Endothelial cell of umbilical vein (primary cell): ENCODE measurements at regions not wholly inside any gene's neighbourhood (a gene's known extent, or its start where the extent isn't known, plus 50 kb on each side); places are given as distances from the start of the nearest gene placed in this dataset.
"Not testable (repeated sequence)": the region's sequence is repeated elsewhere in the genome, so short reads cannot be mapped to it uniquely, and the experiment has no call there.

ENCODE experiments used
- BruUV-seq: library from RNA; stranded (reverse); fragments of 400-500 nt; replicated peaks from 2 replicates; lab custom pipeline; 2021; lab: Mats Ljungman, UMichigan
- CTCF ChIA-PET: fragments of 300-600, 350-600 bp; sonication (Branson Sonifier 250); formaldehyde crosslinking; loops from one replicate; lab custom pipeline; 2021; ENCODE audit warnings: antibody characterized with exemption, inconsistent platforms; lab: Charles Lee
- POLR2A ChIA-PET: fragments of 300-600, 350-600 bp; sonication (Branson Sonifier 250); formaldehyde crosslinking; loops from one replicate; lab custom pipeline; 2021; ENCODE audit warnings: antibody characterized with exemption, inconsistent platforms; lab: Charles Lee
- DNase-seq: peaks from one replicate; pipeline ENCODE4 v3.0.0-alpha.2; 2011; ENCODE audit warnings: low read depth, low spot score
- FAIRE-seq: peaks from 2 replicates; lab custom pipeline; 2011; peaks lifted over from hg19 to GRCh38; lab: Jason Lieb, UNC
- H2AFZ ChIP-seq: 2 replicates; pipeline ENCODE4 v1.6.0; 2012; ENCODE audit warnings: low read depth, low read length, control low read depth, inconsistent platforms
- H3K27ac ChIP-seq: 2 replicates; pipeline ENCODE4 v1.5.1; 2011; ENCODE audit warnings: low read depth, mild to moderate bottlenecking, control low read depth, low read length, moderate library complexity; ENCODE audit not compliant: insufficient read depth
- H3K27me3 ChIP-seq, 2 experiments: 2 replicates each; pipeline versions ENCODE4 v1.6.0 to v1.6.1; 2011; ENCODE audit warnings: low read length in 2 of 2, mixed read lengths in 1 of 2; ENCODE audit not compliant: control insufficient read depth in 2 of 2, insufficient read depth in 2 of 2
- H3K36me3 ChIP-seq, 2 experiments: 2 replicates in 1 of 2; 3 replicates in 1 of 2; pipeline ENCODE4 v1.5.1; 2011; ENCODE audit warnings: low read length in 2 of 2, mild to moderate bottlenecking in 1 of 2, moderate library complexity in 1 of 2; ENCODE audit not compliant: control insufficient read depth in 2 of 2, insufficient read depth in 2 of 2; ENCODE audit errors: extremely low read depth in 1 of 2
- H3K4me1 ChIP-seq: 3 replicates; pipeline ENCODE4 v1.5.1; 2011; ENCODE audit warnings: mild to moderate bottlenecking, low read length; ENCODE audit not compliant: control insufficient read depth, insufficient read depth; ENCODE audit errors: extremely low read depth
- H3K4me2 ChIP-seq: 2 replicates; pipeline ENCODE4 v1.6.1; 2011; ENCODE audit warnings: low read length, control low read depth, mixed read lengths; ENCODE audit not compliant: insufficient read depth
- H3K4me3 ChIP-seq, 3 experiments: fragments of 200-600 bp in 1 of 3; sonication (generic), shearing (Covaris generic) in 1 of 3; replicated peaks in 1 of 3; 2 replicates each; pipeline ENCODE4 v1.5.1; 2011 to 2016; ENCODE audit warnings: control low read depth in 3 of 3, low read length in 3 of 3, mild to moderate bottlenecking in 2 of 3, inconsistent platforms in 1 of 3, low read depth in 1 of 3, moderate library complexity in 1 of 3; ENCODE audit not compliant: insufficient read depth in 1 of 3
- H3K79me2 ChIP-seq: 2 replicates; pipeline ENCODE4 v1.6.0; 2012; ENCODE audit warnings: low read length, inconsistent platforms; ENCODE audit not compliant: control insufficient read depth, insufficient read depth
- H3K9ac ChIP-seq: replicated peaks from 2 replicates; pipeline ENCODE3; 2011; ENCODE audit warnings: low read length, control low read depth; ENCODE audit not compliant: insufficient read depth; ENCODE audit errors: extremely low read depth
- H3K9me1 ChIP-seq: replicated peaks from 3 replicates; pipeline ENCODE4 v1.6.0; 2011; ENCODE audit warnings: mild to moderate bottlenecking, low read length; ENCODE audit not compliant: control insufficient read depth, insufficient read depth; ENCODE audit errors: extremely low read depth
- H3K9me3 ChIP-seq: replicated peaks from 2 replicates; pipeline ENCODE4 v1.5.1; 2012; ENCODE audit warnings: low read length, inconsistent platforms; ENCODE audit not compliant: control insufficient read depth, insufficient read depth
- H4K20me1 ChIP-seq: replicated peaks from 2 replicates; pipeline ENCODE3; 2011; ENCODE audit warnings: mild to moderate bottlenecking, low read length; ENCODE audit not compliant: control insufficient read depth, insufficient read depth; ENCODE audit errors: extremely low read depth
- CTCF ChIP-seq, 2 donors: IDR thresholded peaks; 1 replicate in 1 of 2; 2 replicates in 1 of 2; pipeline ENCODE4 v1.5.1; 2011; ENCODE audit warnings: low read length in 2 of 2, mild to moderate bottlenecking in 2 of 2, moderate library complexity in 2 of 2, control low read depth in 1 of 2, inconsistent platforms in 1 of 2, low read depth in 1 of 2; ENCODE audit not compliant: insufficient read depth in 1 of 2; ENCODE audit errors: extremely low read depth in 1 of 2
- EZH2 ChIP-seq: IDR thresholded peaks from 2 replicates; pipeline ENCODE4 v1.6.1; 2012; ENCODE audit warnings: borderline replicate concordance, low read depth, mild to moderate bottlenecking, moderate library complexity, low read length, inconsistent platforms; ENCODE audit not compliant: severe bottlenecking
- FOS ChIP-seq: IDR thresholded peaks from 2 replicates; pipeline ENCODE4 v1.6.1; 2011; ENCODE audit warnings: mild to moderate bottlenecking, low read length, moderate library complexity, borderline replicate concordance; ENCODE audit not compliant: insufficient read depth
- GATA2 ChIP-seq: IDR thresholded peaks from 2 replicates; pipeline ENCODE4 v1.7.0; 2011; ENCODE audit warnings: low read depth, mild to moderate bottlenecking, moderate library complexity, mixed read lengths, low read length; ENCODE audit not compliant: insufficient read length, insufficient read depth
- JUN ChIP-seq: IDR thresholded peaks from 2 replicates; pipeline ENCODE4 v1.6.1; 2011; ENCODE audit warnings: borderline replicate concordance, low read depth; ENCODE audit not compliant: insufficient read length, insufficient read depth
- MAX ChIP-seq: IDR thresholded peaks from 2 replicates; pipeline ENCODE4 v1.6.1; 2011; ENCODE audit not compliant: insufficient read depth, insufficient read length
- MYC ChIP-seq: IDR thresholded peaks from one replicate; pipeline ENCODE4 v1.6.1; 2011; ENCODE audit warnings: mild to moderate bottlenecking, low read depth, low read length
- POLR2A ChIP-seq: IDR thresholded peaks from 2 replicates; pipeline ENCODE4 v1.6.1; 2012; ENCODE audit warnings: low read depth, mild to moderate bottlenecking, control low read depth, low read length
- POLR2AphosphoS5 ChIP-seq: IDR thresholded peaks from 2 replicates; pipeline ENCODE4 v1.6.1; 2012; ENCODE audit warnings: low read depth, mild to moderate bottlenecking, control low read depth, low read length, moderate library complexity; ENCODE audit not compliant: insufficient read depth
- dilution Hi-C: fragments of 300-500 bp; cut with MboI; formaldehyde crosslinking; loops from one replicate; pipeline ENCODE4 v1.15.0; 2019; ENCODE audit warnings: low sequenced_read_pairs; ENCODE audit not compliant: extremely low pct_ligation_motif_present
- intact Hi-C: fragments of 100-400 bp; cut with micrococcal nuclease; formaldehyde crosslinking; loops from one replicate; pipeline ENCODE4 v1.10.0; 2022

- ChIA-PET POLR2A (no interaction called here), CTCF (interaction anchor here (1.1 kb wide), 1 partner anchor 22 kb away, joined by 6 read pairs; no protein-coding TSS in a partner anchor)
- Histone ChIP-seq H3K4me2 (no peak overlapping the region), H3K9me3 (no peaks in the 10 kb centered on the region), H3K9ac (no peak overlapping the region), H4K20me1 (no peaks in the 10 kb centered on the region), H3K9me1 (no peaks in the 10 kb centered on the region), H3K4me1 (no peaks in the 10 kb centered on the region), H3K4me3 (no peak overlapping the region), H3K27ac (no peak overlapping the region), H2AFZ (no peak overlapping the region), H3K27me3 (no peaks in the 10 kb centered on the region), H3K36me3 (no peaks in the 10 kb centered on the region), H3K79me2 (no peaks in the 10 kb centered on the region)
- DNase-seq (no peak), FAIRE-seq (peak; percentile 48)
- intact Hi-C loops (no loop called here), dilution Hi-C loops (no loop called here)
- no TSS peak for BruUV-seq
- TF ChIP-seq POLR2AphosphoS5 = no peak
- no peak for TF ChIP-seq POLR2A
- no peak for TF ChIP-seq EZH2
- TF ChIP-seq FOS = no peak
- no peak for TF ChIP-seq MAX
- no peak for TF ChIP-seq CTCF (IDR thresholded peaks at IDR 0.05; ENCODE audit: extremely low read depth in 1 of 2, insufficient read depth in 1 of 2, low read depth in 1 of 2, low read length in 2 of 2)
- no peak for TF ChIP-seq GATA2
- no peak for TF ChIP-seq JUN
- TF ChIP-seq MYC = no peak
Observed at GRCh38 chr2:63721082-63721424, 120.6 kb upstream of the UGP2 start.

- H3K27ac ChIP-seq, H3K4me2 ChIP-seq, DNase-seq, H3K9ac ChIP-seq, FAIRE-seq, H3K36me3 ChIP-seq, BruUV-seq, H4K20me1 ChIP-seq, CTCF ChIA-PET, H3K4me3 ChIP-seq, H3K79me2 ChIP-seq, H3K9me3 ChIP-seq, H3K4me1 ChIP-seq, H3K9me1 ChIP-seq, H3K27me3 ChIP-seq, dilution Hi-C loops, intact Hi-C loops, H2AFZ ChIP-seq, POLR2A ChIA-PET: not testable (repeated sequence)
Observed at GRCh38 chr2:63722284-63722683, 119.4 kb upstream of the UGP2 start.
